Testis (tissue), 2 donors: ENCODE measurements at regions not wholly inside any gene's neighbourhood (a gene's known extent, or its start where the extent isn't known, plus 50 kb on each side); places are given as distances from the start of the nearest gene placed in this dataset.

Experiments used
- POLR2A ChIP-seq: fragments of 450-650 bp; IDR thresholded peaks from one replicate; pipeline ENCODE4 v1.6.1; 2017; ENCODE audit warnings: antibody characterized with exemption, mild to moderate bottlenecking, moderate library complexity
- TF ChIP-seq, protein P1 (sequence below), 3 experiments: fragments of 450-650 bp in 2 of 3; fragments of 200-600 bp in 1 of 3; sonication (generic) in 1 of 3; IDR thresholded peaks; one replicate each; pipeline ENCODE4 v1.5.1; 2016 to 2019; ENCODE audit warnings: antibody characterized with exemption in 3 of 3, mild to moderate bottlenecking in 2 of 3, moderate library complexity in 1 of 3

DNA sequence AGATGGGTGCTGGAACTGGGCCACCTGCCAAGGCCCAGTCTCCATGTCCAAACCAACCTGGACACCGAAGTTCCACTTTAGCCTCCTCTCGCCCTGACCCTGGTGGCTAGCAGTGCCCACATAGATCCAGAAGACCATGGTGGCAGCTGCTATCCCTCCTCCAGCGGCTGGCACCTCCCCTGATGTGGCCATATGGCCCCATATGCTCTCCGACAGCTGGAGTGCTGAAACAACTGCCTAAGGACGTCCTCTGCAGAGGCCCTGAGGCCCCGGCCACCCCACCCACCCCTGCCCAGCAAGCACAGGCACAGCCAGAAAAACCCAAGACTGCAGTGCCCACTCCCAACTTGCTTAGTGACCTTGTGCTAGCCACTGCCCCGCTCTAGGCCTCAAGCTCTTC is 182.3 kb upstream of the LINGO1 start:
- TF ChIP-seq, protein P1, sequence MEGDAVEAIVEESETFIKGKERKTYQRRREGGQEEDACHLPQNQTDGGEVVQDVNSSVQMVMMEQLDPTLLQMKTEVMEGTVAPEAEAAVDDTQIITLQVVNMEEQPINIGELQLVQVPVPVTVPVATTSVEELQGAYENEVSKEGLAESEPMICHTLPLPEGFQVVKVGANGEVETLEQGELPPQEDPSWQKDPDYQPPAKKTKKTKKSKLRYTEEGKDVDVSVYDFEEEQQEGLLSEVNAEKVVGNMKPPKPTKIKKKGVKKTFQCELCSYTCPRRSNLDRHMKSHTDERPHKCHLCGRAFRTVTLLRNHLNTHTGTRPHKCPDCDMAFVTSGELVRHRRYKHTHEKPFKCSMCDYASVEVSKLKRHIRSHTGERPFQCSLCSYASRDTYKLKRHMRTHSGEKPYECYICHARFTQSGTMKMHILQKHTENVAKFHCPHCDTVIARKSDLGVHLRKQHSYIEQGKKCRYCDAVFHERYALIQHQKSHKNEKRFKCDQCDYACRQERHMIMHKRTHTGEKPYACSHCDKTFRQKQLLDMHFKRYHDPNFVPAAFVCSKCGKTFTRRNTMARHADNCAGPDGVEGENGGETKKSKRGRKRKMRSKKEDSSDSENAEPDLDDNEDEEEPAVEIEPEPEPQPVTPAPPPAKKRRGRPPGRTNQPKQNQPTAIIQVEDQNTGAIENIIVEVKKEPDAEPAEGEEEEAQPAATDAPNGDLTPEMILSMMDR (IDR thresholded peaks at IDR 0.05) = no peak
- no peak for TF ChIP-seq POLR2A
